Kidney epithelial cell (primary cell): ENCODE measurements at regions not wholly inside any gene's neighbourhood (a gene's known extent, or its start where the extent isn't known, plus 50 kb on each side); places are given as distances from the start of the nearest gene placed in this dataset.

ENCODE experiments used
- DNase-seq: peaks from one replicate; pipeline ENCODE4 v3.0.0-alpha.2; 2010; ENCODE audit warnings: low read depth
- H3K27me3 ChIP-seq: 2 replicates; pipeline ENCODE4 v1.6.0; 2011; ENCODE audit warnings: low read length; ENCODE audit not compliant: control insufficient read depth, insufficient read depth
- H3K36me3 ChIP-seq: 2 replicates; pipeline ENCODE4 v1.5.1; 2011; ENCODE audit warnings: low read length; ENCODE audit not compliant: control insufficient read depth, insufficient read depth
- H3K4me3 ChIP-seq: 2 replicates; pipeline ENCODE4 v1.5.1; 2011; ENCODE audit warnings: low read depth, mild to moderate bottlenecking, control low read depth, low read length
- TF ChIP-seq, protein P1 (sequence below): IDR thresholded peaks from 2 replicates; pipeline ENCODE4 v1.5.1; 2011; ENCODE audit warnings: mild to moderate bottlenecking, moderate library complexity, low read length, control low read depth, inconsistent platforms; ENCODE audit not compliant: insufficient read depth, poor library complexity, severe bottlenecking

DNA sequence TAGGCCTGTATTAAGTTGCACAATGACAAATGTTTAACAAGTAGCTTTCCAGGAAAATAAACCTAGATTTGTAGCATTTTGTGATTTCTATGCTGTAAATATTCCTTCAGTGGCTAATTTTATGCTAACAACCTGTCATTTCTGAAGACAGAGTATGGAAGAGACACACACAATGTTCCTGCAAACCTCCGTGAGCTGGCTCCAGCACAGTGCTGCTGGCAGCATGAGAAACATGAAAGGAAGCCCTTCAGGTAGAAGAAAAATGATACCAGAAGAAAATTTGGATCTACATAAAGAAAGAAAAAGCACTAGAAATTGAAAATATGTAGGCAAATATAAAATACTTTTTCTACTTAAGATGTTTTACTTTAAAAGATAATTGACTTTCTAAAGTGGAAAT, 69.5 kb upstream of the CTTNBP2 start:
- TF ChIP-seq, protein P1, sequence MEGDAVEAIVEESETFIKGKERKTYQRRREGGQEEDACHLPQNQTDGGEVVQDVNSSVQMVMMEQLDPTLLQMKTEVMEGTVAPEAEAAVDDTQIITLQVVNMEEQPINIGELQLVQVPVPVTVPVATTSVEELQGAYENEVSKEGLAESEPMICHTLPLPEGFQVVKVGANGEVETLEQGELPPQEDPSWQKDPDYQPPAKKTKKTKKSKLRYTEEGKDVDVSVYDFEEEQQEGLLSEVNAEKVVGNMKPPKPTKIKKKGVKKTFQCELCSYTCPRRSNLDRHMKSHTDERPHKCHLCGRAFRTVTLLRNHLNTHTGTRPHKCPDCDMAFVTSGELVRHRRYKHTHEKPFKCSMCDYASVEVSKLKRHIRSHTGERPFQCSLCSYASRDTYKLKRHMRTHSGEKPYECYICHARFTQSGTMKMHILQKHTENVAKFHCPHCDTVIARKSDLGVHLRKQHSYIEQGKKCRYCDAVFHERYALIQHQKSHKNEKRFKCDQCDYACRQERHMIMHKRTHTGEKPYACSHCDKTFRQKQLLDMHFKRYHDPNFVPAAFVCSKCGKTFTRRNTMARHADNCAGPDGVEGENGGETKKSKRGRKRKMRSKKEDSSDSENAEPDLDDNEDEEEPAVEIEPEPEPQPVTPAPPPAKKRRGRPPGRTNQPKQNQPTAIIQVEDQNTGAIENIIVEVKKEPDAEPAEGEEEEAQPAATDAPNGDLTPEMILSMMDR: no peak
- DNase-seq: no peak
- no peak overlapping the region for H3K4me3 ChIP-seq
- H3K27me3 ChIP-seq: no peaks in the 10 kb centered on the region
- no peaks in the 10 kb centered on the region for H3K36me3 ChIP-seq

DNA sequence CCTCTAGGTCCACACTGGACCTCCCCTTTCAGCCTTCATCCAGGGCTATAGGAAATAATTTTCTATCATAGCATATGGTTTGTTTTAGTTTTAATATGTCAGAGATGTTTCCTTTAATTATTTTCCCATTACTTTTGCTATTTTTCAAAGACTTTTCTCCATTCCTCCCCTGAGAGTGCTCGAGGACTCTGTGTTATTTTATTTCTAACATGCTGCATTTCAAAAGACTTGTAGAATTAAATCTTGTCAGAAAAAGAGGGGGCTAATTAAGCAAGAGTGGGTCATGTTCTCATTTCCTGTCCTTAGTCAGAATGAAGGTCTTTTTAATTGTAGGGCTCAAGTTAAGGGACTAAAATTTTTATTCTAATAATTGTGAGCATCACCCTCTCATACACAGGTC, 71.6 kb upstream of the CTTNBP2 start:
- Histone ChIP-seq H3K4me3 (no peak overlapping the region), H3K27me3 (no peaks in the 10 kb centered on the region), H3K36me3 (no peaks in the 10 kb centered on the region)
- TF ChIP-seq, protein P1: no peak
- no peak for DNase-seq

DNA sequence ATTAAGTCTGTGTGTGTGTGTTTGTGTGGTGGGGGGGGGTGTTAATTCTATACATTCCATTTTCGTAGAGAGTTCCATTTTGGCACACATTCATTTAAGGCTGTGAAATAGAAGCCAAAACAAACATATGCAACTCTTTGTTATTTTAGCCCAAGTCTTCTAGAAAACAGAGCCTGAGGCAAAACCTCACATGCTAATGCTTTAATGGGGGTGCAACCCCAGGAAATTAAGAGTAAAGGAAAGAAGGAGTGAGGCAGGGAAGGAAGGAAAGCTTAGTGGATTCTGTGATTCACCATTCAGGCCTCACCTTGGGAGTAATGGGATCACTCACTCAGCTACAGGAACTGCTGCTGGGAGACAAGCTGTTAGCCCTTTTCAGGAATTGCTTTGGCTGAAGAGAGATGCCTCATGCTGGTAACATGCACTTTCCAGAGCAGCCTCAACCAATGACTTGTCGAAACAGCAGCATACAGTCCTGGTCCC, 73.0 kb upstream of the CTTNBP2 start:
- DNase-seq: no peak

DNA sequence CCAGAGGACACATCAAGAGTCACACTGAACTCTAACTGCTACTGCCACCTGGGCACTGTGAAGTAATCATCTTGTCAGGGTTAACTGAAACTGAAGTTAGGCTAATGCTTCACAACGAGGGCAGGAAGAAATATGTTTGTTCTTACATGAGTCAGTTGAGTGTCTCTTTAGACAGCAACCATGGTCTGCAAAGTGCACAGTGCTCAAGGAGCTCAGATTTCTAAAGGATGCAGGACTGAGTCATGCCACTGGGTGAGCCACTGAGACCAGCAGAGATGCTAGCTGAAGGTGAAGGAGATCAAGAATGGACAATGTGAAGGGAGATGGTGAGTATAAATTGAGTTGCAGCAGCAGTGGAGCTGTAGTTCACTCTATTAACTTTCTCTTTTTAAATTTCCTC, 76.0 kb upstream of the CTTNBP2 start:
- Histone ChIP-seq H3K27me3 (no peaks in the 10 kb centered on the region), H3K4me3 (no peak overlapping the region), H3K36me3 (no peaks in the 10 kb centered on the region)
- no peak for DNase-seq
- TF ChIP-seq, protein P1: no peak

More for the DNA sequence above, 73.0 kb upstream of the CTTNBP2 start:
- Histone ChIP-seq H3K27me3 (no peaks in the 10 kb centered on the region), H3K4me3 (no peak overlapping the region), H3K36me3 (no peaks in the 10 kb centered on the region)
- TF ChIP-seq, protein P1: no peak

DNA sequence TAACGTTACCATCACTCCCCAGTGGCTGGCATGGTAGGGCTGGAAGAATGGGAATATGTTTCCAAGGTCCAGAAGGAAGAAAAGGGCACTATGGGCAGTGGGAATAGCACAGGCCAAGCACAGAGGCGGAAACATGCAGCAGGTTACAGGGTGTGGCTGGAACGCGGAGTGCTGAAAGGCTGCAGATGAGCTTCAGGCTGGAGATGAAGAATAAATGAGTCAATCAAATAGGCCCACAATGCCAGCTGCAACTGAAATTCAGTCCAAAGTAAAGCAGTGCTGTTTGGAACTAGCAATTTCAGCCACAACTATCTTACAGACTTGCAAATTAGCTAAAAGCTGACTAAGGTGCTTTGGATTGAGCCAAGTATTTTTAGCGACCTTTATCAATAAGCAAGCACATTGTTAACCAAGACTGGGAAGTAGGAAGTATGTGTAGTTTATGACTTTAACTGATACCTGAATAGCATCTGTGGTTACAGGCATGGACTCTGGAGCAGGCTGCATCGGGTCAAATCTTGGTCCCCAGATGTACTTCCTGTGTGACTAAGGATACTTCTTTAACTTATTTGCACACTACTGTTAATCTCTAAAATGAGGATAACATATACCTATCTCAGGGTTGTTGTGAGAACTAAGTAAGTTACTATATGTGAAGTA, 77.5 kb upstream of the CTTNBP2 start:
- no peak for DNase-seq
- Histone ChIP-seq H3K4me3 (no peak overlapping the region), H3K36me3 (no peaks in the 10 kb centered on the region), H3K27me3 (no peaks in the 10 kb centered on the region)
- TF ChIP-seq, protein P1: no peak

DNA sequence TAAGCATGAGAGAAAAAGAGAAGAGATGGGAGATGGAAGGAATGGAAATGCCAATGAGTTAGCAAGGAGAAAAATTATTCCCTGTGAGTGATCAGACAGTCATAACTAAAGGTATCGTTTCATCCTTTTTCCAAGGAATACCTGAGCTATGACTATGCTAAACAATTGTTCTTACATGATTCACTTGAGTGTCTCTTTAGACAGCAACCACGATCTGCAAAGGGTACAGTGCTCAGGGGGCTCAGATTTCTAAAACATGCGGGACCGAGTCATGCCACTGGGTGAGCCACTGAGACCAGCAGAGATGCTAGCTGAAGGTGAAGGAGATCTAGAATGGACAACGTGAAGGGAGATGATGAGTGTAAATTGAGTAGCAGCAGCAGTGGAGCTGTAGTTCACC, 78.0 kb upstream of the CTTNBP2 start:
- DNase-seq: no peak
- TF ChIP-seq, protein P1: no peak
- Histone ChIP-seq H3K36me3 (no peaks in the 10 kb centered on the region), H3K27me3 (no peaks in the 10 kb centered on the region), H3K4me3 (no peak overlapping the region)
